ENCODE measurements at regions not wholly inside any gene's neighbourhood (a gene's known extent, or its start where the extent isn't known, plus 50 kb on each side); places are given as distances from the start of the nearest gene placed in this dataset.

- Histone ChIP-seq H3K4me3 (ENCODE audit: low read length) (no peak overlapping the region), H3K27ac (ENCODE audit: low read length) (no peak overlapping the region), H3K79me2 (ENCODE audit: low read length) (no peaks in the 10 kb centered on the region), H3K9ac (ENCODE audit: low read length) (no peak overlapping the region), H3K36me3 (replicated peaks; ENCODE audit: low read depth, low read length) (no peaks in the 10 kb centered on the region), H2AFZ (ENCODE audit: low read depth, low read length) (no peak overlapping the region), H3K4me1 (ENCODE audit: low read length) (no peaks in the 10 kb centered on the region), H4K20me1 (ENCODE audit: insufficient read depth, low read length) (no peaks in the 10 kb centered on the region), H3K27me3 (ENCODE audit: low read depth, low read length) (no peaks in the 10 kb centered on the region), H3K4me2 (ENCODE audit: low read length) (no peak overlapping the region), H3K9me3 (ENCODE audit: insufficient read depth, low read length) (no peaks in the 10 kb centered on the region)
- TF ChIP-seq EZH2phosphoT487 (IDR thresholded peaks at IDR 0.05; ENCODE audit: low read depth) (no peak), CTCF (IDR thresholded peaks at IDR 0.05; ENCODE audit: low read depth, low read length) (no peak)
Measured at GRCh38 chr5:93870649-93871048, 129.2 kb upstream of the POU5F2 start.

GRCh38 chr5:93868851-93869250 lies 127.5 kb upstream of the POU5F2 start:
- no peaks in the 10 kb centered on the region for H3K4me1 ChIP-seq (ENCODE audit: low read length)
- no peak for TF ChIP-seq CTCF (IDR thresholded peaks at IDR 0.05; ENCODE audit: low read depth, low read length)
- TF ChIP-seq EZH2phosphoT487 (IDR thresholded peaks at IDR 0.05; ENCODE audit: low read depth), result no peak

DNA sequence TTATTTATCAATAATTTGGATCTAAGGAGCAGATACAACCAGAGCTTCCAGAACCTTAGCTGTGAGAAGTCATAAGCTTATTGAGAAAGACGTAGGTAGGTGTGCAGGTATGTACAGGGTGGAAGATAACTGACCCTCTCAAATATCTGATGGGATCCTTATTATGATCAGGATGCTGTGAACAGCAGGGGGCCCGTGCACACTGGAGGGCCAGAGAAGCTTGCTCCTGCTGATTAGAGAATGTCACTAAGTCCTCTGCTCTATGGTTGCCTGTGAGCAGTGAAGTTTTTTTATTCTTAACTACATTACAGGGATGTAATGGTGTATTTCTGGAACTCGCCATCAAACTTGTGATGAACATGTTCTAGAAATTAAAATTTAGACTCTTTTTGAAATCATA lies 108.9 kb upstream of the POU5F2 start:
- H3K79me2 ChIP-seq (ENCODE audit: low read length), result no peaks in the 10 kb centered on the region
- H3K4me1 ChIP-seq (ENCODE audit: low read length), result no peaks in the 10 kb centered on the region
- H3K4me2 ChIP-seq (ENCODE audit: low read length), result no peak overlapping the region
- H3K36me3 ChIP-seq (replicated peaks; ENCODE audit: low read depth, low read length), result no peaks in the 10 kb centered on the region
- H3K9me3 ChIP-seq (ENCODE audit: insufficient read depth, low read length), result no peaks in the 10 kb centered on the region
- H2AFZ ChIP-seq (ENCODE audit: low read depth, low read length), result no peak overlapping the region
- no peak overlapping the region for H3K9ac ChIP-seq (ENCODE audit: low read length)
- TF ChIP-seq EZH2phosphoT487 (IDR thresholded peaks at IDR 0.05; ENCODE audit: low read depth), result no peak
- no peak for TF ChIP-seq CTCF (IDR thresholded peaks at IDR 0.05; ENCODE audit: low read depth, low read length)
- H3K4me3 ChIP-seq (ENCODE audit: low read length), result no peak overlapping the region
- H4K20me1 ChIP-seq (ENCODE audit: insufficient read depth, low read length), result no peaks in the 10 kb centered on the region
- no peaks in the 10 kb centered on the region for H3K27me3 ChIP-seq (ENCODE audit: low read depth, low read length)
- no peak overlapping the region for H3K27ac ChIP-seq (ENCODE audit: low read length)

More at GRCh38 chr5:93868851-93869250, 127.5 kb upstream of the POU5F2 start:
- H3K27ac ChIP-seq (ENCODE audit: low read length), result no peak overlapping the region
- H3K36me3 ChIP-seq (replicated peaks; ENCODE audit: low read depth, low read length), result no peaks in the 10 kb centered on the region
- no peak overlapping the region for H3K4me2 ChIP-seq (ENCODE audit: low read length)
- no peak overlapping the region for H3K4me3 ChIP-seq (ENCODE audit: low read length)
- H4K20me1 ChIP-seq (ENCODE audit: insufficient read depth, low read length), result no peaks in the 10 kb centered on the region
- H3K9me3 ChIP-seq (ENCODE audit: insufficient read depth, low read length), result no peaks in the 10 kb centered on the region
- no peak overlapping the region for H2AFZ ChIP-seq (ENCODE audit: low read depth, low read length)
- H3K9ac ChIP-seq (ENCODE audit: low read length), result no peak overlapping the region
- H3K79me2 ChIP-seq (ENCODE audit: low read length), result no peaks in the 10 kb centered on the region
- H3K27me3 ChIP-seq (ENCODE audit: low read depth, low read length), result no peaks in the 10 kb centered on the region

DNA sequence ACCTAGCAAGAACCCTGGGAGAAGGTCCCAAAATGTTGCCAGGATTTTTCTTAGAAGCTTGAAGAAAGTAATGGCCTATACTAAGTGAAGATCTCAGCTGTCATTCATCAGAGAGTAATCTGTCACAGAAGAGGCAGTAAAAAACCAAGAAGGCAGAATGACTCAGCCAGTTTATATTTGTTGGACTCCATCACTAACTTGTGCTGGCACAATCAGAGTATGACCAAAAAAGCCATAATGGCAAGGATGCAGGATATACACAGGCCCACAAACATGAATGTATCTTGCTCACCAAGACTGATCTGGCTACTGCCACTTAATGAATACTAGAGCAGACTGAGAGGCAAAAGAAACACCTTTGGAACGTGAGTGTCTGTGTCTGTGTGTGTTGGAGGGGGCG lies 104.0 kb upstream of the POU5F2 start:
- no peaks in the 10 kb centered on the region for H3K36me3 ChIP-seq (replicated peaks; ENCODE audit: low read depth, low read length)
- H3K27me3 ChIP-seq (ENCODE audit: low read depth, low read length), result no peaks in the 10 kb centered on the region
- H3K4me1 ChIP-seq (ENCODE audit: low read length), result no peaks in the 10 kb centered on the region
- no peak overlapping the region for H3K27ac ChIP-seq (ENCODE audit: low read length)
- TF ChIP-seq CTCF (IDR thresholded peaks at IDR 0.05; ENCODE audit: low read depth, low read length) (no peak), EZH2phosphoT487 (IDR thresholded peaks at IDR 0.05; ENCODE audit: low read depth) (no peak)
- H4K20me1 ChIP-seq (ENCODE audit: insufficient read depth, low read length), result no peaks in the 10 kb centered on the region
- H3K79me2 ChIP-seq (ENCODE audit: low read length), result no peaks in the 10 kb centered on the region
- no peak overlapping the region for H3K4me2 ChIP-seq (ENCODE audit: low read length)
- no peak overlapping the region for H3K9ac ChIP-seq (ENCODE audit: low read length)
- no peaks in the 10 kb centered on the region for H3K9me3 ChIP-seq (ENCODE audit: insufficient read depth, low read length)
- no peak overlapping the region for H3K4me3 ChIP-seq (ENCODE audit: low read length)
- H2AFZ ChIP-seq (ENCODE audit: low read depth, low read length), result no peak overlapping the region
